Astrocyte of the cerebellum (primary cell): ENCODE measurements at regions not wholly inside any gene's neighbourhood (a gene's known extent, or its start where the extent isn't known, plus 50 kb on each side); places are given as distances from the start of the nearest gene placed in this dataset.

ENCODE experiments used
- DNase-seq: peaks from one replicate; pipeline ENCODE4 v3.0.0-alpha.2; 2011; ENCODE audit warnings: low read depth
- H3K4me3 ChIP-seq: 2 replicates; pipeline ENCODE4 v1.5.1; 2011; ENCODE audit warnings: mild to moderate bottlenecking, low read depth, low read length, moderate library complexity
- CTCF ChIP-seq: IDR thresholded peaks from 2 replicates; pipeline ENCODE4 v1.5.1; 2012; ENCODE audit warnings: low read length, low read depth, moderate library complexity, mild to moderate bottlenecking; ENCODE audit errors: missing control alignments
- in situ Hi-C: cut with HindIII; loops from 2 replicates; pipeline ENCODE4 v1.10.0; 2017; ENCODE audit warnings: low sequenced_read_pairs

DNA sequence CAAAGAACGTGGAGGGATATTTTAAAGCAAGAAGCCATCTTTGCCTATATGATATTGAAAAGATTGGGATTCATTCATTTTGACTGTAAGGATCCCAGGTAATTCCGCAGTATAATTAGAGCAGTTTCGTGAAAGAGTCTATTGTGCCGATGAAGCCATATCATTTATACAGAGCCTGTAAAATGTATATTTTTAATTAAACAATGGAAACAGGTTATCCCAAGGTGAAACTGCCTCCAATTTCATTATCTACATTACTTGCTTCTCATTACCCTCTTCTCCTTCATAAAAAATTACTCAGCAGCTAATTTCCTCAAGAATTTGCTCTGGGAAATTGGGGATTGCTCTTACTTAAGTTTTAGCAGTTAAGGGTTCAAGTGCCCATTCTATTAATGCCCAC, 444.1 kb downstream of the SOCS6 start:
- DNase-seq, result no peak
- in situ Hi-C loops, result no loop called here
- H3K4me3 ChIP-seq, result no peak overlapping the region
- no peak for TF ChIP-seq CTCF

- TF ChIP-seq CTCF, result no peak
- no peak overlapping the region for H3K4me3 ChIP-seq
- in situ Hi-C loops, result no loop called here
- DNase-seq, result no peak
Measured at GRCh38 chr18:70732188-70732587, 443.3 kb downstream of the SOCS6 start.

DNA sequence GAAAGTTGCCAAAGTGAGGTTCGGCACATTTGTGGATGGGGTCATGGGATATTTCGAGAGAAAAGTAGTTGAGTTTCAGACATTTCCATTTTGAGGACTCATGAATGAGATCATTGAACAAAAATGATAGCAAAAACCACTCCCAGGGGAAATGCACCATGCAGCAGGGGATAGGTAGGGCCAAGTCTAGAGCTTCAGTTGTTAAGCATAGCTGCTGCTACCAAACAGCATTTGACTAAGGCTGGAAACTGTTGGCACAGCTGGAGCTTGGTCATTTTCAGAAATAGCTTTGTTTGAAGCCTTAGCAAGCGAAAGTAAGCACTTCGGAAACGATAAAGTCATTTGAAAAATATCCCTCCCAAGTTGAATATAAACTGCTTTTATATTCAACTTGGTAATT, 431.8 kb downstream of the SOCS6 start:
- no peak for DNase-seq
- no peak overlapping the region for H3K4me3 ChIP-seq
- in situ Hi-C loops, result no loop called here
- no peak for TF ChIP-seq CTCF

GRCh38 chr18:70709720-70710119, 420.9 kb downstream of the SOCS6 start:
- TF ChIP-seq CTCF, result no peak
- no peak for DNase-seq
- no peak overlapping the region for H3K4me3 ChIP-seq
- in situ Hi-C loops, result no loop called here

DNA sequence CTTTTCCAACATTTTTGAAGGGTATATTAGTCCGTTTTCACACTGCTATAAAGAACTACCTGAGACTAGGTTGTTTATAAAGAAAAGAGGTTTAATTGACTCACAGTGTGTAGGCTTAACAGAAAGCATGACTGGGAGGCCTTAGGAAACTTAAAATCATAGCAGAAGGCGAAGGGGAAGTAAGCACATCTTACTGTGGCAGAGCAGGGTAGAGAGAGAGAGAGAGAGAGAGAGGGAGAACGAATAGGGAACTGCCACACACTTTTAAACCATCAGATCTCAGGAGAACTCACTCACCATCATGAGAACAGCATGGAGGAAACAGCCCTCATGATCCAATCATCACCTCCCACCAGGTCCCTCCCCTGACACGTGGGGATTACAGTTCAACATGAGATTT, 420.3 kb downstream of the SOCS6 start:
- H3K4me3 ChIP-seq, result no peak overlapping the region
- DNase-seq, result no peak
- TF ChIP-seq CTCF, result no peak
- in situ Hi-C loops, result no loop called here

DNA sequence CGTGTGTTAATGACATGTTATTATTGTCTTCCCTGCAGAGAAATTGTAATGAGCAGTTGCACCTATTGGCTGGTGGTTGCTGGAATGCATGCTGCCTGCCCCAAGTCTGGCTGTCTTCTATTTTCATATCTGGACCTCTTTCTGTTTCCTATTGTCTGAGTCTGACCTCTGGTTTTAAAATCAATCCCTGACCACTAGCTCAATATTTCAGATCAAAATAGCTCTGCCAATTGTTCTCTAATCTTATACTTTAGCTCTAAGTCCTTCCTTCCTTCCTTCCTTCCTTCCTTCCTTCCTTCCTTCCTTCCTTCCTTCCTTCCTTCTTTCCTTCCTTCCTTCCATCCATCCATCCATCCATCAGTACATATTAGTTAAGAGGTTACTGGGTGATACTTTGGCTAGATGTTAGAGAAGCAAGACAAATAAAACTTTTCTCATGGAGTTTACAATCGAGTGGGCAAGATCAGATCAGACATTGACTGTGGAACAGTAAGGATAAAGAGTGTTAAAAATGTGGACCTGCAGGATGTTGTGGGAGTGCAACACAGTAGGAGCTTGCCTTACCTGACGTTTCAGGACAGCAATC, 417.1 kb downstream of the SOCS6 start:
- in situ Hi-C loops, result no loop called here
- no peak overlapping the region for H3K4me3 ChIP-seq
- no peak for TF ChIP-seq CTCF
- no peak for DNase-seq

DNA sequence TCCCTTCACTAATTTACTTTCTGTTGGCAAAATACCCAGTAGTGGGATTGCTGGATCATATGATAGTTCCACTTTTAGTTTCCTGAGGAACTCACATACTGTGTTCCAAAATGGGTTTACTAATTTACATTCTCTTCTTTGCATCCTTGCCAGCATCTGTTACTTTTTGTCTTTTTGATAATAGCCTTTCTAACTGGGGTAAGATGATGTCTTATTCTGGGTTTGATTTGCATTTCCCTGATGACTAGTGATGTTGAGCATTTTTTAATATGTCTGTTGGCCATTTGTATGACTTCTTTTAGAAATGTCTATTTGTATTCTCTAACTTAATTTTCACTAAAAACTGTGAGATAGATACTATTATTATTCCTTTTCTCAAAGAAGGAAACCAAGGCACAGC, 411.7 kb downstream of the SOCS6 start:
- H3K4me3 ChIP-seq, result no peak overlapping the region
- in situ Hi-C loops, result no loop called here
- DNase-seq, result no peak
- no peak for TF ChIP-seq CTCF
